Mesothelial cell of epicardium (in vitro differentiated cells): ENCODE measurements at regions not wholly inside any gene's neighbourhood (a gene's known extent, or its start where the extent isn't known, plus 50 kb on each side); places are given as distances from the start of the nearest gene placed in this dataset.

Experiments
- DNase-seq, 2 experiments: peaks; one replicate each; pipeline ENCODE4 v3.0.0; 2021; ENCODE audit warnings: low spot score in 2 of 2; ENCODE audit not compliant: unreplicated experiment in 2 of 2
- H3K27ac Mint-ChIP-seq: 2 replicates; pipeline ENCODE4 v1.8.0; 2021; ENCODE audit warnings: mixed read lengths
- H3K27me3 Mint-ChIP-seq: 2 replicates; pipeline ENCODE4 v1.8.0; 2021; ENCODE audit warnings: low read depth, mixed read lengths
- H3K36me3 Mint-ChIP-seq: 2 replicates; pipeline ENCODE4 v1.8.0; 2021; ENCODE audit warnings: mixed read lengths
- H3K4me1 Mint-ChIP-seq: 2 replicates; pipeline ENCODE4 v1.8.0; 2021; ENCODE audit warnings: mixed read lengths
- H3K4me3 Mint-ChIP-seq: 2 replicates; pipeline ENCODE4 v1.8.0; 2021; ENCODE audit warnings: mild to moderate bottlenecking, moderate library complexity, mixed read lengths
- H3K9me3 Mint-ChIP-seq: 2 replicates; pipeline ENCODE4 v1.8.0; 2021; ENCODE audit warnings: mixed read lengths
- TF ChIP-seq, protein P1 (sequence below): fragments of 200-600 bp; sonication (generic); IDR thresholded peaks from one replicate; pipeline ENCODE4 v1.5.0; 2021; ENCODE audit warnings: antibody characterized with exemption; ENCODE audit not compliant: unreplicated experiment

DNA sequence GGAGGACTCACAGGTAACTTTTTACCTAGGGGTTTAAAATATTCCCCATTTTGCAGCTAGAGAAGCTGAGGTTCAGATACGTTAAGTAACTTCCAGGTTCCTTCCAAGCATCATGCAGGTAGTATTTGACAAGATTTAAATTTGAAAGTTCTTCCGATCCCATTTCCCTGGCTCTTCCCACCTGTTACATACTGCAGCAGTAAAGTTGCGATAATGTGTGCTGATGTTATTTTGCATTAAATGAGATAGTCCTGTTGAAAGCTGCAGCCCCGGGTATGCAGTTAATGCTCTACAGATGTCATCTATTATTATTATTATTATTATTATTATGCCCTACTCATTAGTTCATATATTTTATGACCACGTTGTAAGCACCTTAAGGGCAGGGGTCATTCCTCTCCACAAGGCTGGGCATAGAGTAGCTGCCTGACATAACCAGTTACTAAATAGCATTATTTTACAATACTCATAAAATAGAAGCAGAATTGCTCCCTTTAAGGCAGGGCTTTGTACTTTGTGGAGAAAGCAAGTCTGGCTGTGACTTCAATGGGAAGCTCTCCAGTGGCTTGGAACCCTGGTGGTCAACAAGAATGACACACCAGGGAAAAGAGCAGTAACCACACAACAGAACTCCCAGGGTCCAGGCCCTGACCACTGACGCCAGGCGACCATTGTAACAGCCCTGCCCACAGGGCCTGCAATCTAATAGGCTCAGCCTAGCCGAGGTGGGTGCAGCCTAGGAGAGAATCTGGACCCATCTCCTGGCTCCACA is 90.8 kb upstream of the CALM2 start:
- Mint-ChIP-seq H3K4me3 (no peak overlapping the region), H3K27ac (no peak overlapping the region), H3K4me1 (peaks cover 14% of the 10 kb centered on the region)

GRCh38 chr2:47265751-47266231 is 89.5 kb upstream of the CALM2 start:
- DNase-seq = no peak
- peaks cover 14% of the 10 kb centered on the region for H3K4me1 Mint-ChIP-seq
- no peaks in the 10 kb centered on the region for H3K36me3 Mint-ChIP-seq
- no peaks in the 10 kb centered on the region for H3K27me3 Mint-ChIP-seq
- TF ChIP-seq, protein P1, sequence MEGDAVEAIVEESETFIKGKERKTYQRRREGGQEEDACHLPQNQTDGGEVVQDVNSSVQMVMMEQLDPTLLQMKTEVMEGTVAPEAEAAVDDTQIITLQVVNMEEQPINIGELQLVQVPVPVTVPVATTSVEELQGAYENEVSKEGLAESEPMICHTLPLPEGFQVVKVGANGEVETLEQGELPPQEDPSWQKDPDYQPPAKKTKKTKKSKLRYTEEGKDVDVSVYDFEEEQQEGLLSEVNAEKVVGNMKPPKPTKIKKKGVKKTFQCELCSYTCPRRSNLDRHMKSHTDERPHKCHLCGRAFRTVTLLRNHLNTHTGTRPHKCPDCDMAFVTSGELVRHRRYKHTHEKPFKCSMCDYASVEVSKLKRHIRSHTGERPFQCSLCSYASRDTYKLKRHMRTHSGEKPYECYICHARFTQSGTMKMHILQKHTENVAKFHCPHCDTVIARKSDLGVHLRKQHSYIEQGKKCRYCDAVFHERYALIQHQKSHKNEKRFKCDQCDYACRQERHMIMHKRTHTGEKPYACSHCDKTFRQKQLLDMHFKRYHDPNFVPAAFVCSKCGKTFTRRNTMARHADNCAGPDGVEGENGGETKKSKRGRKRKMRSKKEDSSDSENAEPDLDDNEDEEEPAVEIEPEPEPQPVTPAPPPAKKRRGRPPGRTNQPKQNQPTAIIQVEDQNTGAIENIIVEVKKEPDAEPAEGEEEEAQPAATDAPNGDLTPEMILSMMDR = no peak
- no peak overlapping the region for H3K27ac Mint-ChIP-seq
- no peak overlapping the region for H3K4me3 Mint-ChIP-seq
- H3K9me3 Mint-ChIP-seq = no peaks in the 10 kb centered on the region

More for the DNA sequence above, 90.8 kb upstream of the CALM2 start:
- Mint-ChIP-seq H3K27me3 (no peaks in the 10 kb centered on the region), H3K9me3 (no peaks in the 10 kb centered on the region), H3K36me3 (no peaks in the 10 kb centered on the region)
- DNase-seq = no peak
- TF ChIP-seq, protein P1 = no peak

DNA sequence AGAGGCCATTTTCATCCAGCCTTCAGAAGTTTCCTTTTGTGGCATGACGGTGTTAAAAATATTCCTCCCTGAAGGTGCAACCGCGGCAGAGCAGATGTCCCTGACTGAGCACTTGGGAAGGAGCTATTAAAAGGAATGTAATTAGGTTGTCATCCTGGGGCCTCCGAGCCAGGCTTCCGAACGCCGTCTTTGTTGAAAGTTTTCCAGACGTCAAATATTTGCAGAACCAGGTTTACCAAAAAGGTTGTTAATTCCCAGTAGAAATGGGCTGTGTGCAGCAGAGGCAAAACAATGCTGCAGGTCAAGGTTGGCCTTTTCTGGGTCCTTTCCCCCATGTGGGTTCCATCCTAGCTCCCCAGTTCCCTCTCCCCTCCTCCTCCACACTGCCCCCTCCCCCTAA is 88.8 kb upstream of the CALM2 start:
- Mint-ChIP-seq H3K27ac (no peak overlapping the region), H3K27me3 (no peaks in the 10 kb centered on the region), H3K4me3 (no peak overlapping the region), H3K9me3 (no peaks in the 10 kb centered on the region), H3K36me3 (no peaks in the 10 kb centered on the region), H3K4me1 (peaks cover 12% of the 10 kb centered on the region)
- TF ChIP-seq, protein P1 = no peak
- no peak for DNase-seq

GRCh38 chr2:47264686-47265085 is 88.4 kb upstream of the CALM2 start:
- Mint-ChIP-seq H3K36me3 (no peaks in the 10 kb centered on the region), H3K4me1 (peaks cover 12% of the 10 kb centered on the region), H3K9me3 (no peaks in the 10 kb centered on the region), H3K27ac (no peak overlapping the region), H3K4me3 (no peak overlapping the region), H3K27me3 (no peaks in the 10 kb centered on the region)
- no peak for DNase-seq
- TF ChIP-seq, protein P1 = no peak

GRCh38 chr2:47264143-47264542 is 87.8 kb upstream of the CALM2 start:
- H3K4me3 Mint-ChIP-seq = no peak overlapping the region
- H3K27ac Mint-ChIP-seq = no peak overlapping the region
- peaks cover 12% of the 10 kb centered on the region for H3K4me1 Mint-ChIP-seq
- no peaks in the 10 kb centered on the region for H3K9me3 Mint-ChIP-seq
- H3K27me3 Mint-ChIP-seq = no peaks in the 10 kb centered on the region
- no peak for DNase-seq
- TF ChIP-seq, protein P1 = no peak
- H3K36me3 Mint-ChIP-seq = no peaks in the 10 kb centered on the region

GRCh38 chr2:47262657-47263056 is 86.3 kb upstream of the CALM2 start:
- H3K27me3 Mint-ChIP-seq = no peaks in the 10 kb centered on the region
- no peaks in the 10 kb centered on the region for H3K36me3 Mint-ChIP-seq
- TF ChIP-seq, protein P1 = no peak

More at GRCh38 chr2:47262657-47263056, 86.3 kb upstream of the CALM2 start:
- DNase-seq = no peak
- Mint-ChIP-seq H3K4me1 (peaks cover 12% of the 10 kb centered on the region), H3K4me3 (no peak overlapping the region), H3K27ac (no peak overlapping the region), H3K9me3 (no peaks in the 10 kb centered on the region)
